HCT116 (cell line): ENCODE measurements at regions not wholly inside any gene's neighbourhood (a gene's known extent, or its start where the extent isn't known, plus 50 kb on each side); places are given as distances from the start of the nearest gene placed in this dataset.

ENCODE experiments used
- ATAC-seq: fragments of 200-7000 bp; cut with Tn5 transposase; 2 replicates; pipeline ENCODE4 v1.9.1; 2020; ENCODE audit warnings: mild to moderate bottlenecking, moderate library complexity
- BruUV-seq: library from RNA; stranded (reverse); fragments of 400-500 nt; replicated peaks from 2 replicates; lab custom pipeline; 2021; lab: Mats Ljungman, UMichigan
- CTCF ChIA-PET: fragments of 300-600 bp; sonication (Branson Sonifier 250); formaldehyde crosslinking; loops from one replicate; lab custom pipeline; 2021; ENCODE audit warnings: antibody characterized with exemption; lab: Charles Lee
- POLR2A ChIA-PET: fragments of 300-600, 350-600 bp; sonication (Branson Sonifier 250); formaldehyde crosslinking; loops from one replicate; lab custom pipeline; 2021; ENCODE audit warnings: antibody characterized with exemption; lab: Charles Lee
- RAD21 ChIA-PET, 2 experiments: fragments of 300-600 bp; sonication (Branson Sonifier 250); formaldehyde crosslinking; loops; one replicate each; lab custom pipeline; 2023; ENCODE audit warnings: low total read pairs in 2 of 2; ENCODE audit not compliant: uncharacterized antibody in 2 of 2, unreplicated experiment in 2 of 2, low non-redundant PET in 1 of 2; lab: Charles Lee
- DNase-seq: peaks from one replicate; pipeline ENCODE4 v3.0.0-alpha.2; 2010; ENCODE audit warnings: low read depth, low spot score
- H2AFZ ChIP-seq: fragments of 200-600 bp; shearing (Covaris generic), sonication (generic); 2 replicates; pipeline ENCODE4 v1.6.1; 2017; ENCODE audit warnings: low read depth, mixed run types, mixed read lengths, antibody characterized with exemption, low read length; ENCODE audit not compliant: poor library complexity, severe bottlenecking
- H3K27ac ChIP-seq: 2 replicates; pipeline ENCODE4 v1.5.1; 2012; ENCODE audit warnings: low read depth, low read length
- H3K27me3 ChIP-seq: fragments of 200-600 bp; sonication (generic); 2 replicates; pipeline ENCODE4 v1.6.1; 2016; ENCODE audit warnings: mixed run types, low read length, mixed read lengths; ENCODE audit not compliant: insufficient read depth
- H3K36me3 ChIP-seq, 2 experiments: fragments of 200-500 bp in 1 of 2; fragments of 200-600 bp in 1 of 2; sonication (Bioruptor generic) in 1 of 2; sonication (generic) in 1 of 2; 2 replicates each; pipeline versions ENCODE4 v1.5.1 to v1.6.1; 2014 to 2016; ENCODE audit warnings: low read length in 2 of 2, inconsistent platforms in 1 of 2, mixed read lengths in 1 of 2, mixed run types in 1 of 2; ENCODE audit not compliant: insufficient read depth in 2 of 2, control insufficient read depth in 1 of 2
- H3K4me1 ChIP-seq, 2 experiments: fragments of 200-600 bp in 1 of 2; sonication (generic) in 1 of 2; 2 replicates each; pipeline versions ENCODE4 v1.5.1 to v1.6.1; 2012 to 2017; ENCODE audit warnings: low read length in 2 of 2, inconsistent platforms in 1 of 2, mild to moderate bottlenecking in 1 of 2, mixed read lengths in 1 of 2, mixed run types in 1 of 2, moderate library complexity in 1 of 2; ENCODE audit not compliant: insufficient read depth in 2 of 2, control insufficient read depth in 1 of 2
- H3K4me2 ChIP-seq: fragments of 200-600 bp; sonication (generic); 2 replicates; pipeline ENCODE4 v1.6.1; 2017; ENCODE audit warnings: mixed run types, low read length, mixed read lengths
- H3K4me3 ChIP-seq, 2 experiments: fragments of 200-600 bp in 1 of 2; sonication (generic) in 1 of 2; replicated peaks in 1 of 2; 2 replicates each; pipeline ENCODE4 v1.5.1; 2011 to 2016; ENCODE audit warnings: low read length in 2 of 2, control low read depth in 1 of 2, low read depth in 1 of 2, mild to moderate bottlenecking in 1 of 2, mixed read lengths in 1 of 2, mixed run types in 1 of 2
- H3K79me2 ChIP-seq: fragments of 200-600 bp; sonication (generic); 2 replicates; pipeline ENCODE4 v1.6.1; 2017; ENCODE audit warnings: mild to moderate bottlenecking, mixed run types, low read length, moderate library complexity, mixed read lengths; ENCODE audit not compliant: insufficient read depth
- H3K9ac ChIP-seq: fragments of 200-600 bp; sonication (generic); 2 replicates; pipeline ENCODE4 v1.6.1; 2016; ENCODE audit warnings: low read length, mixed read lengths
- H3K9me2 ChIP-seq: fragments of 200-600 bp; sonication (generic), shearing (Covaris generic); 2 replicates; pipeline ENCODE4 v1.6.1; 2017; ENCODE audit warnings: mixed run types, mild to moderate bottlenecking, moderate library complexity; ENCODE audit not compliant: insufficient read depth
- H3K9me3 ChIP-seq, 2 experiments: fragments of 200-500 bp in 1 of 2; fragments of 200-600 bp in 1 of 2; sonication (Bioruptor generic) in 1 of 2; sonication (generic) in 1 of 2; 2 replicates each; pipeline ENCODE4 v1.6.1; 2014 to 2017; ENCODE audit warnings: low read length in 2 of 2, mixed read lengths in 2 of 2, inconsistent platforms in 1 of 2, low read depth in 1 of 2, mild to moderate bottlenecking in 1 of 2, mixed run types in 1 of 2, moderate library complexity in 1 of 2; ENCODE audit not compliant: control insufficient read depth in 1 of 2, insufficient read depth in 1 of 2
- H4K20me1 ChIP-seq: fragments of 200-600 bp; sonication (generic), shearing (Covaris generic); 2 replicates; pipeline ENCODE4 v1.6.1; 2017; ENCODE audit warnings: mixed run types, mild to moderate bottlenecking, moderate library complexity; ENCODE audit not compliant: insufficient read depth
- EGR1 ChIP-seq: IDR thresholded peaks from 2 replicates; pipeline ENCODE4 v1.6.1; 2012; ENCODE audit warnings: low read depth
- ELF1 ChIP-seq: IDR thresholded peaks from 2 replicates; pipeline ENCODE4 v1.6.1; 2012; ENCODE audit warnings: low read depth, borderline replicate concordance
- EZH2 ChIP-seq: fragments of 200-600 bp; sonication (generic); IDR thresholded peaks from 2 replicates; pipeline ENCODE4 v1.6.1; 2017; ENCODE audit warnings: antibody characterized with exemption, mixed run types
- FOSL1 ChIP-seq: IDR thresholded peaks from 2 replicates; pipeline ENCODE4 v1.6.1; 2012; ENCODE audit warnings: low read depth
- JUND ChIP-seq: IDR thresholded peaks from 2 replicates; pipeline ENCODE4 v1.6.1; 2012
- POLR2AphosphoS5 ChIP-seq: IDR thresholded peaks from 2 replicates; pipeline ENCODE4 v1.6.1; 2011; ENCODE audit warnings: mild to moderate bottlenecking, low read depth, low read length, moderate library complexity
- SP1 ChIP-seq: IDR thresholded peaks from 2 replicates; pipeline ENCODE4 v1.6.1; 2012; ENCODE audit warnings: low read depth
- SRF ChIP-seq: IDR thresholded peaks from 2 replicates; pipeline ENCODE4 v1.6.1; 2012; ENCODE audit warnings: low read depth
- TCF7L2 ChIP-seq: IDR thresholded peaks from 2 replicates; pipeline ENCODE4 v1.7.0; 2011; ENCODE audit warnings: borderline replicate concordance, inconsistent platforms; ENCODE audit not compliant: insufficient read depth, insufficient read length; ENCODE audit errors: extremely low read depth
- YY1 ChIP-seq: IDR thresholded peaks from 2 replicates; pipeline ENCODE4 v1.6.1; 2011; ENCODE audit warnings: low read length, low read depth, moderate library complexity, mild to moderate bottlenecking; ENCODE audit not compliant: insufficient replicate concordance; ENCODE audit errors: extremely low read depth
- ZFX ChIP-seq: fragments of 450-650 bp; IDR thresholded peaks from 2 replicates; pipeline ENCODE4 v1.6.1; 2017
- ZNF274 ChIP-seq: fragments of 200-500 bp; sonication (Bioruptor generic); IDR thresholded peaks from 2 replicates; pipeline ENCODE4 v1.6.1; 2014; ENCODE audit warnings: mild to moderate bottlenecking, low read depth, low read length, inconsistent platforms
- intact Hi-C: fragments of 100-400 bp; cut with micrococcal nuclease; formaldehyde crosslinking; loops from 2 replicates; pipeline ENCODE4 v1.10.0; 2022
- TF ChIP-seq, protein P1 (sequence below): IDR thresholded peaks from 2 replicates; pipeline ENCODE4 v1.6.1; 2012
- TF ChIP-seq, protein P2 (sequence below): IDR thresholded peaks from 2 replicates; pipeline ENCODE4 v1.6.1; 2012
- TF ChIP-seq, protein P3 (sequence below), 3 experiments: fragments of 200-600 bp in 1 of 3; sonication (generic) in 1 of 3; IDR thresholded peaks in 2 of 3; conservative IDR thresholded peaks in 1 of 3; 2 replicates each; pipeline ENCODE4 v1.5.1; 2012 to 2017; ENCODE audit warnings: low read depth in 2 of 3, low read length in 2 of 3, antibody characterized with exemption in 1 of 3, borderline replicate concordance in 1 of 3, control low read depth in 1 of 3, mild to moderate bottlenecking in 1 of 3, mixed read lengths in 1 of 3, mixed run types in 1 of 3, moderate library complexity in 1 of 3; ENCODE audit not compliant: insufficient read depth in 1 of 3
- TF ChIP-seq, protein P4 (sequence below): IDR thresholded peaks from 2 replicates; pipeline ENCODE4 v1.6.1; 2012; ENCODE audit warnings: low read depth

DNA sequence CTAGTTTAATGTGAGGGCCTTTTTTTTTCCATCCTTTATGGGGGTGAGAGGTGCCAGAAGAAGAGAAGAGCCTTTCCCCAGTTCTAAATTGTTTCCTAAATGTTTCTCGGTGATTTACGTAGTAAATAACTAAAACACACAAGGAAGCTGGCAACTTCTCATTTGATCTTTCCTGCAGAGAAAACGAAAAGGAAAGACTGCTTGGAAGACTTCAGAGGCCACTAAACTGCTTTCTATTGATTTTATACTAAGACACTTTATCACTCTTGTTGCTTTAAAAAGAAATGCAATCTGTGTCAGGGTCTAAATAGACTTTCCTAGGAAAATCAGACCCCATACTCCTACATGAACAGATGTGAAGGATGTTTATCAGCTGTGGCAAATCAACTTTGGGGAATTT lies 52.1 kb upstream of the KAZN start:
- Histone ChIP-seq H3K9me2 (no peaks in the 10 kb centered on the region), H3K4me2 (no peak overlapping the region), H3K27ac (no peak overlapping the region), H4K20me1 (no peaks in the 10 kb centered on the region), H2AFZ (no peak overlapping the region), H3K4me1 (no peaks in the 10 kb centered on the region), H3K79me2 (no peaks in the 10 kb centered on the region), H3K4me3 (no peak overlapping the region), H3K36me3 (no peaks in the 10 kb centered on the region), H3K27me3 (peaks cover 35% of the 10 kb centered on the region), H3K9ac (no peak overlapping the region), H3K9me3 (no peaks in the 10 kb centered on the region; a peak in 1 of 4 replicates)
- ATAC-seq (no peak), DNase-seq (no peak)
- no peak for TF ChIP-seq JUND
- no peak for TF ChIP-seq SP1
- TF ChIP-seq ELF1: no peak
- TF ChIP-seq ZFX: no peak
- TF ChIP-seq ZNF274: no peak
- no peak for TF ChIP-seq TCF7L2
- TF ChIP-seq, protein P1, sequence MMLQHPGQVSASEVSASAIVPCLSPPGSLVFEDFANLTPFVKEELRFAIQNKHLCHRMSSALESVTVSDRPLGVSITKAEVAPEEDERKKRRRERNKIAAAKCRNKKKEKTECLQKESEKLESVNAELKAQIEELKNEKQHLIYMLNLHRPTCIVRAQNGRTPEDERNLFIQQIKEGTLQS: no peak
- TF ChIP-seq SRF: no peak
- TF ChIP-seq EZH2: no peak
- no peak for TF ChIP-seq EGR1
- TF ChIP-seq, protein P2, sequence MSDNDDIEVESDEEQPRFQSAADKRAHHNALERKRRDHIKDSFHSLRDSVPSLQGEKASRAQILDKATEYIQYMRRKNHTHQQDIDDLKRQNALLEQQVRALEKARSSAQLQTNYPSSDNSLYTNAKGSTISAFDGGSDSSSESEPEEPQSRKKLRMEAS: no peak
- TF ChIP-seq, protein P3, sequence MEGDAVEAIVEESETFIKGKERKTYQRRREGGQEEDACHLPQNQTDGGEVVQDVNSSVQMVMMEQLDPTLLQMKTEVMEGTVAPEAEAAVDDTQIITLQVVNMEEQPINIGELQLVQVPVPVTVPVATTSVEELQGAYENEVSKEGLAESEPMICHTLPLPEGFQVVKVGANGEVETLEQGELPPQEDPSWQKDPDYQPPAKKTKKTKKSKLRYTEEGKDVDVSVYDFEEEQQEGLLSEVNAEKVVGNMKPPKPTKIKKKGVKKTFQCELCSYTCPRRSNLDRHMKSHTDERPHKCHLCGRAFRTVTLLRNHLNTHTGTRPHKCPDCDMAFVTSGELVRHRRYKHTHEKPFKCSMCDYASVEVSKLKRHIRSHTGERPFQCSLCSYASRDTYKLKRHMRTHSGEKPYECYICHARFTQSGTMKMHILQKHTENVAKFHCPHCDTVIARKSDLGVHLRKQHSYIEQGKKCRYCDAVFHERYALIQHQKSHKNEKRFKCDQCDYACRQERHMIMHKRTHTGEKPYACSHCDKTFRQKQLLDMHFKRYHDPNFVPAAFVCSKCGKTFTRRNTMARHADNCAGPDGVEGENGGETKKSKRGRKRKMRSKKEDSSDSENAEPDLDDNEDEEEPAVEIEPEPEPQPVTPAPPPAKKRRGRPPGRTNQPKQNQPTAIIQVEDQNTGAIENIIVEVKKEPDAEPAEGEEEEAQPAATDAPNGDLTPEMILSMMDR (IDR thresholded peaks at IDR 0.05 in 2 of 3, conservative IDR thresholded peaks at IDR 0.05 in 1 of 3; ENCODE audit: borderline replicate concordance in 1 of 3, insufficient read depth in 1 of 3, low read depth in 2 of 3, low read length in 2 of 3): no peak
- no peak for TF ChIP-seq YY1
- TF ChIP-seq, protein P4, sequence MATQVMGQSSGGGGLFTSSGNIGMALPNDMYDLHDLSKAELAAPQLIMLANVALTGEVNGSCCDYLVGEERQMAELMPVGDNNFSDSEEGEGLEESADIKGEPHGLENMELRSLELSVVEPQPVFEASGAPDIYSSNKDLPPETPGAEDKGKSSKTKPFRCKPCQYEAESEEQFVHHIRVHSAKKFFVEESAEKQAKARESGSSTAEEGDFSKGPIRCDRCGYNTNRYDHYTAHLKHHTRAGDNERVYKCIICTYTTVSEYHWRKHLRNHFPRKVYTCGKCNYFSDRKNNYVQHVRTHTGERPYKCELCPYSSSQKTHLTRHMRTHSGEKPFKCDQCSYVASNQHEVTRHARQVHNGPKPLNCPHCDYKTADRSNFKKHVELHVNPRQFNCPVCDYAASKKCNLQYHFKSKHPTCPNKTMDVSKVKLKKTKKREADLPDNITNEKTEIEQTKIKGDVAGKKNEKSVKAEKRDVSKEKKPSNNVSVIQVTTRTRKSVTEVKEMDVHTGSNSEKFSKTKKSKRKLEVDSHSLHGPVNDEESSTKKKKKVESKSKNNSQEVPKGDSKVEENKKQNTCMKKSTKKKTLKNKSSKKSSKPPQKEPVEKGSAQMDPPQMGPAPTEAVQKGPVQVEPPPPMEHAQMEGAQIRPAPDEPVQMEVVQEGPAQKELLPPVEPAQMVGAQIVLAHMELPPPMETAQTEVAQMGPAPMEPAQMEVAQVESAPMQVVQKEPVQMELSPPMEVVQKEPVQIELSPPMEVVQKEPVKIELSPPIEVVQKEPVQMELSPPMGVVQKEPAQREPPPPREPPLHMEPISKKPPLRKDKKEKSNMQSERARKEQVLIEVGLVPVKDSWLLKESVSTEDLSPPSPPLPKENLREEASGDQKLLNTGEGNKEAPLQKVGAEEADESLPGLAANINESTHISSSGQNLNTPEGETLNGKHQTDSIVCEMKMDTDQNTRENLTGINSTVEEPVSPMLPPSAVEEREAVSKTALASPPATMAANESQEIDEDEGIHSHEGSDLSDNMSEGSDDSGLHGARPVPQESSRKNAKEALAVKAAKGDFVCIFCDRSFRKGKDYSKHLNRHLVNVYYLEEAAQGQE: no peak
- no peak for TF ChIP-seq POLR2AphosphoS5
- TF ChIP-seq FOSL1: no peak
- intact Hi-C loops: no loop called here
- ChIA-PET CTCF (no interaction called here), POLR2A (no interaction called here), RAD21 (no interaction called here)
- no TSS peak for BruUV-seq
